Fibroblast of the conjunctiva (primary cell): ENCODE measurements at regions not wholly inside any gene's neighbourhood (a gene's known extent, or its start where the extent isn't known, plus 50 kb on each side); places are given as distances from the start of the nearest gene placed in this dataset.
"Not testable (repeated sequence)": the region's sequence is repeated elsewhere in the genome, so short reads cannot be mapped to it uniquely, and the experiment has no call there.

ENCODE experiments used
- DNase-seq: peaks from one replicate; pipeline ENCODE4 v3.0.0-alpha.2; 2010; ENCODE audit warnings: low read depth

- DNase-seq: no peak
Measured at GRCh38 chr5:176747670-176748072, 62.7 kb upstream of the UNC5A start.

GRCh38 chr5:176748073-176748966 lies 62.0 kb upstream of the UNC5A start:
- DNase-seq: no peak

- no peak for DNase-seq
Measured at GRCh38 chr5:176748967-176749935, 61.1 kb upstream of the UNC5A start.

GRCh38 chr5:176750144-176750543 lies 60.2 kb upstream of the UNC5A start:
- DNase-seq: no peak

GRCh38 chr5:176754376-176754973 lies 55.9 kb upstream of the UNC5A start:
- DNase-seq: no peak

- not testable (repeated sequence) for DNase-seq
Measured at GRCh38 chr5:176755593-176755992, 54.8 kb upstream of the UNC5A start.

- DNase-seq: not testable (repeated sequence)
Measured at GRCh38 chr5:176757569-176757968, 52.8 kb upstream of the UNC5A start.
